ENCODE measurements at regions not wholly inside any gene's neighbourhood (a gene's known extent, or its start where the extent isn't known, plus 50 kb on each side); places are given as distances from the start of the nearest gene placed in this dataset.

DNA sequence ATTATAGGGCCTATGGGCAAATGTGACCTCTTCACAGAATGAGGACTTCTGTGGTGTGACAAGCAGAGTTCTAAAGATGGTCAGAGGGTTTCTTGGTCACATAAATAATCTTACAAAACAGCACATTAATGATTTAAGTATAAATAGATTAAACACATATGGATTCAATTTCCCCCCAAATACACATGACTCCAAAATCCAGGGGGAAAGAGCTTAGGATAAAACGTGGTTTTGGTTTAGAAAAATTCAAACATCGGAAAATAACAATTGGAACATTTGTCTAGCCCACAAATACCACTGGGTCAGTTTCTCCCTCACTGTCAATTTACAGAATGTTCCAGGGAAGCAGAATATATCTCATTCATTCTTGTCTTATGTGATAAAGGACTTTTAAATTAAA lies 283.1 kb downstream of the COG6 start:
- no peak for DNase-seq (ENCODE audit: low read depth)

DNA sequence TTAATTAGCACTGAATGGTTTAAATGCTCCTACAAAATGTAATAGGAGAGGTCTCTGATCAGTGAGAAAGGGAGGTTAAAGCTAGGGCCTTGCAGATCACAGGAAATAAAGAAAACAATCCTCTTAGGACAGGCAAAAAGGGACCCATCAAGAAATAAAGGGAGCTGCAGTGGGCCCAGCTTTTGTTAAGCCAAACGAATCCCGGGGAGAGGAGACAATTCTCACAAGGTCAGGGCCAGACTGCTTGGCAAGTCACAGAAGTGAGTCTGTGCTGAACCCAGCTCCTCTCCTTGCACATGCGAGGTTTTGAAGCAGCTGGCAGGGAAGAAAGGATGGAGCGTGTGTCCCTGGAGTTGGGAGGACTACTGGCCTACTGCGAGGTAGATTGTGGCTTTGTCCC lies 285.8 kb downstream of the COG6 start:
- DNase-seq (ENCODE audit: low read depth) = no peak

DNA sequence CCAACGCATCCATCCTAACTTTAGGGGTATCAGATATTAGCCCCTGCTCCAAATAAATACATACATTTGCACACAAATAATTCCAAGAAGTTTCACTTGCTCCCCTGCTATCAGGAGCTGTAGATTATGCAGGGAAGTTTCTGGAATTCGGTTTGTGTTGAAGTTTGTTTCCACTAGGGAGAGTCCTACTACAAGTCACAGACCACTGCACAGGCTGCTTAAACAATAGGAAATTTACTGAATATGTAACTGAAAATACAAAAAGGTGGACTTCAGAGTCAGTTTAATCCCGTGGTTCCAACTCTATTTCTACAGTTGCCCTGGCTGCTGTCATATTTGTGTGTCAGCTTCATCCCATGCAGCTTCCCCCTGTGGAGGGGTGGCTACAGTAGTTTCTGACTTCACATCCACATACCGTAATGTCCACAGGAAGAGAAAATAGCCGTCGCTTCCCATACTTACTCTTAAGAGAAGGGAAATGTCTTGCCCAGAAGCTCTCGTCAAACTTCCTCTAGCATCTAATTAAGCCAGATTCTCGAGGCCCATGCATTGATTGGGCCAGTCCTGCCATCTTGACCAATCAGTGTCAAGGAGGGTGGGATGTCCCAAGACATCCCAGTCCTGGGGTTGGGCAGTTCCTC lies 286.6 kb downstream of the COG6 start:
- no peak for DNase-seq (ENCODE audit: low read depth)

DNA sequence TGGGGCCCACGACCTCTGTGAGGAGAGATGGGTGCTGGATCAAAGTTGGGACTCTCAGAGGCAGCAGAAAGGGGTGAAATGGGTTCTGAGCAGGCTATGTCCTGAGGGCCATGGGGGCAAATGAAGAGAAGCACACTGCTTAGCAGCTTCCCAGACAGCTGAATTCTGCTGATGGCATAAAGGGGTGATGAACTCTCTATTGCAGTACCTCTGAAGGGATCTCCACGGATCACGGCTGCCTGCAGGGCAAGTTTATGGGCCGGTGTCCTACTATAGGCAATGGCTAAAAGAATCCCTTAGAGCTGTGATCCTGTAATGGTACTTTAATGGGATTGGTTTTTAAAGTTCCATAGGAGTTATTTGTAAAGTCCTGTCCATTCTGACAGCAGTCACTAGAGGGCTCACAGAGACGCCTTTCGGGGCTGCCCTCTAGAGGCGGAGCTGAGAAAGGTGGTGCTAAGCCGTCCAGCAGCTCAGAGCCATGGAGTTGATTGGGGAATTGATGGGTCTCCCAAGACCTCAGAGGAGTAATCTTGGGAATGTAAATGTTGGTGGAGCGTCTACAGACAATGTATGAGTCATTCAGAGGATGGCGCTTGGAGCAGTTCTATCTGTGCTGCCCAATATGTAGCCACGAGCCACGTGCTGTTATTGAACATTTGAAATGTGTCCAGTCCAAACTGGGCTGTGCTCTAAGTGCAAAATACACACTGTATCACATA lies 287.3 kb downstream of the COG6 start:
- DNase-seq (ENCODE audit: low read depth) = peak; percentile 31

DNA sequence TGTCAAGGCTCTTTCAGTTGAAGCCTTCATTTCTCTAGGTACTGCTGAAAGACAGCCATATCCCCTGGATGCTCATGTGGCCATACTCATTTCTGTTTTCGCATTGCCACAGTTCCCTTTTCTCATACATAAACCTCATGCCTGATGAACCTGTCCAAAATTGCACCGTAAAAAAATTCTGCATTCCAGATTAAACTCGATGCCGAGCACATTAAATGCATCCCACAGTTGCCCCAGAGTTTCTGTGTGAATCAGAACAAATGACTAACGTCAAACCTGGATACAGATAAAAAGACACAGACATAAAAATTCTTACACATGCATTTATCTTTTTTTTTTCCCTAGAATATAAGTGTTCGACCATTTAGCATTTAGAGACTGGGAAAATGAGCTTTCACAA lies 288.2 kb downstream of the COG6 start:
- DNase-seq (ENCODE audit: low read depth) = no peak

DNA sequence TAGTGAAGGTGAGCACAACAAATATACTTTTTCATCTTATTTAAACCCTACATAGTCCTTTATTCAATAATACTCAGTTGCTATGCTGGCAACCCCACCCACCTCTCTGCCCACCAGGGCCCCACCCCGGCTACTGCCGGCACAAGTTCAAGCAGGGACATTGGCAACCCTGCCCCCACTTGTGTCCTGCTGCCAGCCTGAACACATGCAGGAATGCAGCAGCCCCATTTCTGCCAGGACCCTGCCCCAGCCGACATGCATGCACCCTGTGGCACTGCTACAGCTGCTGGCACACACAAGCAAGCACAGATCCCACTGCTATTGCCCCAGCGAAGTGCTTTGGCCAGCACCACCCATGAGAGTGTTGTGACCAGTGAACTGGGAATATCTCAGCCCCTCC lies 289.8 kb downstream of the COG6 start:
- no peak for DNase-seq (ENCODE audit: low read depth)

DNA sequence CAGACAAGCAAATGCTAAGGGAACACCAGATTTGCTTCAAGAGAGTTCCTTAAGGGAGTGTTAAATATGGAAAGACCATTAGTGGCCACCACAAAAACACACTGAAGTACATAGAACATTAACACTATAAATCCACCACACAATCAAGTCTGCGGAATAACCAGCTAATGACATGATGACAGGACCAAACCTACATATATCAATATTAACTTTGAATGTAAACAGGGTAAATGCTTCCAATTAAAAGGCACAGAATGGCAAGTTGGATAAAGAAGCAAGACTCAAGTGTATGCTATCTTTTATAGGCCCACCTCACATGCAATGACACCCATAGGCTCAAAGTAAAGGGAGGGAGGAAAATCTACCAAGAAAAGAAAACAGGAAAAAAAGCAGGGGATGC lies 291.3 kb downstream of the COG6 start:
- DNase-seq (ENCODE audit: low read depth) = no peak

DNA sequence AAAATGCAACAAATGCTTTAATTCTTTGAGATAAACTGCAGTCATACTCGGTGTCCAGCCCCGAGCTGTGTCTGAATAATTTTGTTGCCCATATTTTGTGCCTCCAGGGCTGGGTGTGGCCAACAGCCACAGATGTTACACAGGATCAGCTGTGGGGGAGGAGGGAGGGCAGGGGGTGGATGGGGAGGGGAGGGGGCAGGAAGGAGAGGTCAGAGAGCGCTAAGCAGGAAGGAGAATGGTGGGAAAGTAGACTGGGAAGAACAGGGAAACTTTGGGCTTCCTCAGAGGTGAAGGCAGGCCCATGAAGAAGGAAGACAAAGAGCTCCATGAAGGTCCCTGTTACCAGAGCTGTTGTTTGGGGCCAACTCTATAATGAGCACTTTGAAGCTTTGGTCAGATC lies 295.8 kb downstream of the COG6 start:
- DNase-seq (ENCODE audit: low read depth) = no peak

DNA sequence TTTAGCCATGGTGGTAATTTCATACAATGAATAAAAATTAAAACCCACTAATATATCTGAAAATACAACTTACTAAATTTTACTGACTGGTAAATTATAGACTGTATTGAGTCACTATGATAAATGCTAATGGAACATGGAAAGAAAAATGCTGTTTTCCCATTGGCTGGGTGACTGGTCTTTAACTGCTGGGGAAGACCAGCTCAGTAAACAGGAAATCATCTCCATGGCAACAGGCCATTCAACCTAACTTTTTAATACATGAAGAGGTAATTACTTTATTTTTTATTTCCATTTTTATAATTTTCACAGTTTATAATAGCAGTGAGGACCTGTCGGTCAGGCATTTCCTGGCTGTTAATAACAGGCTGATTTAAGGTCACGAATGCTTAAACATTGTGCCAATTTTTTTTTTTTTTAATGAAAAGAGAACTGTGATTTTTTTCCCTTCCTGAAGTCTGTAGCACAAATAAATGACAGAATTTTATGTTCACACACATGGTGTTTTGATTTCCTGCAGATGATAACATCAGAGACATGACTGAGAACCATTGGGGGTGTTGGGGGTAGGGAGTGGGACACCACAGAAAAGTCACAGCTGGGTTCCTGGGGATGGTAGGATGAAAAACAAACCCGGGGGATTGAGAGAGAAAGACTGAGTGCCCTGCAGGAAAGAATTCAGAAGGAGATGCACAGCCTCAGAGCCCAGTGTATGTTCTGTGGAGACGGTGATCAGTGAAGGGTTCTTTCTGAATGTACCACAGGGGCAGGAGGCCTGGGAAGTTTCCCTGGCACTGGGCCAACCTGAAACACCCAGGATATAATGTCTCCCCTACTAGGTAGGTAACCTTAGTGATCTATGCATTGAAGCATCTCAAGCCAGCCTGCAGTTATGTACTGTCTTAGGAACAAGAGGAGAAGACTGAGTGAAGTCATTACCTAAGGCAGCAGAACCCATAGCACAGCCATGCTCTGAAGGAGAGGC lies 297.1 kb downstream of the COG6 start:
- DNase-seq (ENCODE audit: low read depth) = no peak

DNA sequence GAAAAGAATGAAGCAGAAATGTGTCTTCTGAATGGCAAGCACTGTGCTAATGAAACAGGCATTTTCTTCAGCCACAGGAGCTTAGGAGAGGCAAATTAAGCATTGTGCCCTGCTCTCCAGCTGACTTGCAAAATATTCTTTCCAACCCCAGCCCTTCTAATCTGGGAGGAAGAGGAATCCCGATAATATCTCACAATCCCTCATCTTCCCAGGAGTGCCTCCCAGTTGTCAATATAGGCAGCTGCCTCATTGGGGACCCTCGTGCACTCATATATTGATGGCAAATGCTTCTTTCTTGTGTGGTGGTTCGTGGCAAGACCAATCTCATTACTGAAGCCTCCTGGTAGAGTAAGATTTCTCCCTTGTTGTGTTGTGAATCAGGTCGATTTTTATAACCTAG lies 299.0 kb downstream of the COG6 start:
- DNase-seq (ENCODE audit: low read depth) = no peak

DNA sequence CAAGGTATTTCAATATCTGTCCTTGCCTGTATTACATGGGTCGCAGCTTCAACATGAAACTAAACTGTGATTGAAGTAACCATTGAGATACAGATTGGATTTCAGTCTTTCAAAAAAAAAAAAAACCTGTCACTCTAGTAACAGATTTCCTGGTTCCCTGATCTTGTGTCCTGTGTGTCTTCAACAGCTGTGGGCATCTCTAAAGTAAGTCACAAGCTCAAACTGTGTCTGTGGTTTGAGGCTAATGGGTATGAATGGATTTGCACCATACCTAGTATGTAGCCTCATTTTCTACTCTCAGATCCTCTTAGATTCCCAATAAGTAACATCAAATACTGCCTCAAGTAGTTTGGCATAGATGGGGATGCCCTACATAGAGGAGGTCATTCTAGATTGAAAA lies 300.1 kb downstream of the COG6 start:
- DNase-seq (ENCODE audit: low read depth) = no peak

DNA sequence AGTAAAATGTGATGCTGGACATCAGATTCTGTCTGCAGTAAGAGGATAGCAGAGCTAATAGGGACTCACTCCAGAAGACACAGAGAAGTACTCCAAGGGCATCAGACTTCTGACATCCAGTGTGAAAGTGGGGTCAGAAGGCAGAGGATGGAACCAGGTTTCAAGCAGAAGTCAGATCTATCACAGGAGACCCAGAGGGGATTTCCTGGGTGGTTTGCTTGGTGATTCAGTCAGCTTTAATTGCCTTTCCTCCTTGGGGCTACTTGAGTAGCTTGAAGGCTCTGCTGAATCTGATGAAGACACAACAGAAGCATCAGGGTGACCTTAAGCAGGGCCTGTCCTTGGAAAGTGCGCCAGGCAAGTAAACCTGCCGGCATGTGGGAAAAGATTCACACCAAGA lies 300.6 kb downstream of the COG6 start:
- no peak for DNase-seq (ENCODE audit: low read depth)

DNA sequence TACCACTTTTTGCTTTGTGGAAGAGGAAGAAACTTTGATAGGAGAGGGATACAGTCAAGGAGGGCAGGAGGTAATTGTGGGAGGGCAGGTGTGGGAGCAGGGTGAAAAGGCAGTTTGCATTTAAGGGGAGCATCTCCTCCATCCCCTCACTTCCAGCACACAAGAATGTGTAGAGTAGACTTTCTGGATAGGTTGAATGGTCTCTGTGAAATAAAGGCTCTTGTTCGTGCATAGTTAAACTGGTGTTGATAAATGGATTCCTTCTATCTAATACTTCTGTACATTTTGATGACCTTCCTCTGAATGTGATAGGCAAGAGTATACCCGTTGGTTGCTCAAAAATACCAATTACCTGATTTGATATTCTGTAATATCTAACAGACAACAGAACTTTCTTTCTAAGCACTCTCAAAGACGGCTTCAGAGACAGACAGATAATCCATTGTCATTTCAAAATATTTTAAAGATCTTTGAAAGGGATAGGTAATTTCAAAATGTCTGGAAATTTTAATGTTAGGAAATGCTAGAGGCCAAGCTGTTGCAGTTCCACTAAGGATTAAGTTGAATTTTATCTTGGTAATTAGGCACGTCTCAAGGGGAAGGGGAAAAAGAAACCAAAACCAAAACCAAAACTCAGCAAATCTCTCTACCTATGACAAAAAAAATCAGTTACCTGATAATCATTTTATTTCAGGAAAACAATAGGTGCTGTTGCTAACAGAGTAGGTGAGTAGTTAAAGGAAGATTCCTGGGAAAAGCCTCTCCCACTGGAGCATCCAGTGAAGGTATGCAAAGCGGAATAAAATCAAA lies 302.6 kb downstream of the COG6 start:
- DNase-seq (ENCODE audit: low read depth) = no peak

DNA sequence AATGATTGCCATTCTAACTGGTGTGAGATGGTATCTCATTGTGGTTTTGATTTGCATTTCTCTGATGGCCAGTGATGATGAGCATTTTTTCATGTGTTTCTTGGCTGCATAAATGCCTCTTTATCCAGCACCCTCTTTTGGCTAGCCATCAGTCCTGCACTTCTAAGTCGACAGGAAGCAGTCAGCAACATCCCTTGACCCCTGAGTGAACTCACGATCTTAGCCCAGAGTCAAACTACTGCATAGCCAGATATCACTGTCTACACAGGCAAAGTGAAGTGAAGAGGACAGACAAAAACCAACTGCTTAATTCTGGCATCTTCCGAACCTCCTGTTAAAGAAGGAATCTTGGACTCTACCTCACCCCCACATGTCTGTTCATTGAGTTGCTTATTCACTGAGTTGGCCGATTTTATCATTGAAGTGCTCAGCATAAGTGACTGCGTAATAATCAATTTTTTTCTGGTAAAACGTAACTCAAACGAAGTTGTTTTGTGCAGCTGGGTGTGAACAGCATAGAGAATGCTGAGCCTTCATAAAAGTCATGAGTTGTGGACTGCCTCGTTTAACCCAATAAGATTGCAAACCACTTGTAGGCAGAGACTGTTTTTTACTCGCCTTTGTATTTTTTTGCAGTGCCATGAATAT lies 304.2 kb downstream of the COG6 start:
- DNase-seq (ENCODE audit: low read depth) = no peak

DNA sequence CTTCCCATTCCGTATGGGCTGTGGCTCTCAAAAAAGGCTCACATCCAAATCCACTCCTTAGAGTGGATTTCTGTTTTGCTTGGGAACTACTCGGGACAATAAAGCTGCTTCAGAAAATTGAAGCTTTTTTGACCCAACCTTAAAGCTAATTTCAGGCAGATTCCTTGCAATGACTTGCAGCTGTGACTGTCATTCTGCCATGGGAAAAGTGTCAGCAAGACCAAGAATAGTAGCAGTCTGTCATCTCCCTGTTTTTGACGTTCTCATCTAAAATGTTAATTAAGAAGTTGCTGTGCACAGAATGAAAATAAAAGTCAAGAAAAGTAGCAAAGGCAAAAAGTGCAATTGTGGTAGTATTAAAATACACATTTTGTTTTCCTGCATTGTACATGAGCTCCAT lies 304.7 kb downstream of the COG6 start:
- DNase-seq (ENCODE audit: low read depth) = no peak

DNA sequence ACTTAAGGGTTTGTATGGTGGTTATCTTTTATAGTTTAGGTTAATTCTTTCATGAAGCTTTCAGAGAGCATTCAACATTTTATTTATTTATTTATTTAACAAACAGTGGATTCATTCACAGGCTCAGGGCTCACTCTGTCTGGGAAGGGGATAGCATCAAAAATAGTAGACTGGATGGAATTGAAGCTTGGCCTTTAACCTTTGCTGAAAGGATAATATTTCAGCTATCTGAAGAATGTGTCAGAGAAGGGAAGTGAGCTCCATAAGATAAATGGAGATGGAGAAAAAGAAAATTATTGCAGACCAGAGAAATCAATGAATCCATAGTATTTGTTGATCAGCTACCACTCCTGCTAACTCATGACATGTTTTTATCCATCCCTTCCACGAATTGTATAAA lies 305.6 kb downstream of the COG6 start:
- DNase-seq (ENCODE audit: low read depth) = no peak

DNA sequence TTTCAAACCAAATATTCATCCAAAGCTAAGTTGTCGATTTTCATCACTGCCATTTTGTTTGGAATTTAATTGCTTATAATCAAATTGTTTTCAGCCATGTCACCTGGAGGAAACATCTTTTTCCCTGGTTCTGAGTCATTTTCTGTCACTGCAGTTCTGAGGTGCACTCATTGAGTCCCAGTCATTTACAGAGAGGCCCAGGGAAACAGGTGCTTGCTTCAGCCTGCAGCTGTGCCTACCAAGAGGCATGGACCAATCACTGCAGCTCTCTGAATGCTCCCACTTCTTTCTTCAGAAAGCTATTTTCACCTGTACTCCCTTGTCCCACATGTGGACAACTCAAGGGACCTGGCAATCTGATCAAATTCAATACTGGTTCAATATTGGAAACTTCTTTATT lies 308.1 kb downstream of the COG6 start:
- no peak for DNase-seq (ENCODE audit: low read depth)

DNA sequence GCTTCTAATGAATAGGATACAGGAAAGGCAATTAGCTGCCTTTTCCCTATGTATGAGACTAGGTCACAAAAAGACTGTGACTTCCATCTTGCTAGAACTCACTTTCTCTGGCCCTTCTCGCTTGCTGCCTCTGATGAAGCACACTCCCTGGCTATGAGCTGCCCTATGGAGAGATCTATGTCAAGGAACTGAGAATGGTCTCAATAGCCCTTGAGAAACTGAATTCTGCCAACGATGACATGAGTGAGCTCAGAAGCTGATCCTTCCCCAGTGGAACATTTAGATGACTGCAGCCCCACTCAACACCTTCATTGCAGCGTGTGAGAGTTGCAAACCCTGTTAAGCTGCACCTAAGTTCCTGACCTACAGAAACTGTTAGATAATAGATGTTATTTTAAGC lies 309.8 kb downstream of the COG6 start:
- no peak for DNase-seq (ENCODE audit: low read depth)

DNA sequence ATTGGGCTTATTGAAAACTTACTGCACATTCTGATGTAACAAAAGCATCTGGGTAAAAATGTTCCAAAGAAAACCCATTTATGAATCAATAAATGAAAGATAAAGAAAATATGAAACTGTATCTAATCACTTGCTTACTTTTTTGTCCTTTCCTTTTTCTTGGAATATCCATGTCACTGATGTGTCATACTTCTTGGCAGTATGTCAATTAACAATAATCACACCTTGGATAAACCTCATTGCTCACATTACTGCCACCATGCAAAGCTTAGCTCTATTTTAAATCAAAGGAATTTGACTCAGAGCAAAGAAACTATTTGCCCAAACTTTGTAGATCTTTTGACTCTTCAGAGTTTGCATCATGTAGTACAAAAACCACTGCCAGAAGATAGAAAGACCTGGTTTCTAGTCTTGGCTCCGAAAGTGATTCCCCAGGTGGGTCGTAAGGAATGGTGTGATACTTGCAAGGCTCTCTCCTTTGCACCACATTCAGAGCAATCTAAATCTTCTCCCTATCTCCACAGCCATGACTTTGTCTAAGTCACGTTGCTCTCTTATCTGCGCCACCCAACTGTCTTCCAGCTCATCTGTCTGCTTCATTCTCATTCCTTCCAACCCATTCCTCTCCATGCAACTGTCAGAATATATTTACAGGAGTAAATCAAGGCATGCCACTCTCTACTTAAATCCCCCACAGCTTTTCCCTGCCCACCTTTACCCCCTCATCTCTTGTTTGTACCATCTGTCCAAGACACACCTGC lies 311.9 kb downstream of the COG6 start:
- no peak for DNase-seq (ENCODE audit: low read depth)

DNA sequence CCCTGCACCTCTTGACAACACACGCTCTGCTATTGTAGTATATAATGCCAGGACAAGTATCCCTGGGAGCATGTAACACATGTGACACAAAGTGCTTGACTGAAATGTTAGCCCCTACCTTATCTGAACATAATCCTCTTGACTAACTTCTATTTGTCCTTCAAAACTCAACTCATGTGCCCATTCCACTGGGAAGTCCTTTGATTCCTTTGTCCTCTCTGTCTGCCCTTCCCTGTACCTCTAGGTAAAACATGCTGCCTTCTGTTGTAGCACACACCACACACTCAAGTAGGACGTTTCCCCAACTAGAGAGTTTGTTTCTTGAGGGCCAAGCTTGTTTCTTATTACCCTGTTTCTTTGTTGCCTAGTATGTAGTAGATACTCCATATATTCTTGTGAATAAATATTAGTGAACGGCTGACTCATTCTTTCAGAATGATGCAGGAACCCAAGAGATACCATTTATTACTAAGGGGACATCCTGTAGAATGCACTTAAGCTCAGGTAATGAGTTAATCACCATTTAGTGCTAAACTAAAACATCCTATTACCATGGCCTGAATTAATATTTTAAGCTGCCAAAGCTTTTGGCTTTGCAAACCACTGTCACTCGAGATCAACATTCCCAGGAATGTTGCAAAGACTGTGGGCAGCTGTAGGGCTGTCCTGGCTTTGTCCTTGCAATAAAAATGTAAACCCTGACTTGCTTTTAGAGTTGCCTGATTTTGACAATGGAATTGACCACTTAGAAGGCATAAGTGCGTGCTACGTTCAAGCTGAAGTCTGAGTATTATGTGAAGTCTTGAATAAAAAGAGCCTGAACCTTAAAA lies 313.4 kb downstream of the COG6 start:
- no peak for DNase-seq (ENCODE audit: low read depth)

All from T-helper 22 cell (primary cell).